Ovary (tissue), 7 donors: ENCODE measurements at regions not wholly inside any gene's neighbourhood (a gene's known extent, or its start where the extent isn't known, plus 50 kb on each side); places are given as distances from the start of the nearest gene placed in this dataset.

Source experiments
- DNase-seq, 5 donors: peaks; one replicate each; pipeline ENCODE4 v3.0.0-alpha.2; 2019 to 2020
- H3K27ac ChIP-seq, 2 donors: fragments of 200-600 bp; one replicate each; pipeline versions ENCODE4 v1.5.1 to v1.8.0; 2019 to 2022
- H3K27me3 ChIP-seq: fragments of 200-600 bp; one replicate; pipeline ENCODE4 v1.8.0; 2022
- H3K36me3 ChIP-seq: fragments of 200-600 bp; sonication (generic); one replicate; pipeline ENCODE4 v1.5.1; 2019
- H3K4me1 ChIP-seq: one replicate; pipeline ENCODE4 v1.8.1; 2013; ENCODE audit warnings: mild to moderate bottlenecking, moderate library complexity; ENCODE audit not compliant: insufficient read depth
- H3K4me3 ChIP-seq: fragments of 200-600 bp; sonication (generic); one replicate; pipeline ENCODE4 v1.5.1; 2017
- H3K9me3 ChIP-seq, 2 donors: fragments of 200-600 bp in 1 of 2; sonication (generic) in 1 of 2; one replicate each; pipeline versions ENCODE4 v1.5.1 to v1.8.1; 2013 to 2019; ENCODE audit warnings: mild to moderate bottlenecking in 1 of 2, moderate library complexity in 1 of 2
- CTCF ChIP-seq, 3 donors: fragments of 450-650 bp in 2 of 3; fragments of 200-600 bp in 1 of 3; IDR thresholded peaks; one replicate each; pipeline versions ENCODE4 v1.5.1 to v1.8.0; 2016 to 2022; ENCODE audit warnings: antibody characterized with exemption in 3 of 3, mild to moderate bottlenecking in 1 of 3
- EP300 ChIP-seq: sonication (generic); formaldehyde crosslinking; IDR thresholded peaks from one replicate; pipeline ENCODE4 v1.6.1; 2017; ENCODE audit warnings: antibody characterized with exemption
- POLR2A ChIP-seq: fragments of 450-650 bp; IDR thresholded peaks from one replicate; pipeline ENCODE4 v1.6.1; 2017; ENCODE audit warnings: antibody characterized with exemption, mild to moderate bottlenecking, moderate library complexity
- whole genome bisulfite sequencing, 3 donors: extraction: QIAGEN DNeasy Blood & Tissue Kit in 1 of 3; methylation state at CpG; one replicate each; pipeline versions ENCODE4 v1.1.5 to v1.1.7; 2013 to 2017; 5-methylcytosine and 5-hydroxymethylcytosine counted together
- intact Hi-C, 4 donors: fragments of 100-400 bp; cut with DNase I; formaldehyde crosslinking; loops; one replicate each; pipeline versions ENCODE4 v1.11.0 to v1.15.1; 2022 to 2023
- donor health status: DM: no; HTN: no; CAD: no; lungs with moderate emphysema.
- donor health status: DM: no; HTN: no; CAD: no.
- donor health status: Bipolar disorder and iron deficiency.
- donor health status: DM: no; HTN: no; CAD: no.
- donor health status: DM: yes; HTN: yes; CAD: no.

DNA sequence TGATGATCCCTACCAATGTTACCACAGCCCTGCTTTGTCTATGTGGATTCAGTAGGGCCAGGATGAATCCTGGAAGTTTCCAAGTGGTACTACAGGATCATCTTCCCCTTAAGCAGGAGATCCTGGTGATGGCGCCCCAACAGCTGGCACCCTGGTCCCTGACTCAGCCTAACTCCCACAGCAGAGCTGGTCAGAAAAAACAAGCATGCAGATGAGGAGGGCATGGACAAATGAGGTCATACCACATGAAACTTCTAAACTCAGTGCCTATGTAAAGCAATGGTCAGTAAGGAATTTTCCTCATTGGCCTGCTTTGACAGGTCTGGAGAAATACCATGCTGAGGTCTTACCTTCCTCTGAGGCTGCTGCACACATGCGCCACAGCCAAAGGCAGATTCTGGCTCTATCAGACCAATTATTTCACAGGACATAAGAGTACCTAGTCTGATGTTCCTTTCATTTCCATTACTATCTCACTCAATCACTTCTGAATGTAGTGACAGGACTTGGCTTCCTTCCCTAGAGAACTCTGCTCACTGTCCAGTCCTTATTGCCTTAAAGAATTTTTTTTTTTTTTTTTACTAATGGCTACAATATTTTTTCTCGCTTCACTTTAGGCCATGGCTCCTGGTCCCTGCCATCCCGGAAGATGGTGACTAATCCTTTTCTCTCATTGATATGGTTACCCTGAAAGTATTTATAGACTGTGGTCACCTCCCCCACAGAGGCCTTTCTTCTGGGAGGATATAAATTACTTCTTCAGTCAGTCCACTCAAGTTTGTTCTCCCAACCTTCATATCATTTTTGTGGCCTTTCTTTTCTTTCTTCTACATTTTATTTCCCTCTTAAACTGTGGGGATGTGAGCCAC lies 525.2 kb upstream of the PSMD7 start:
- intact Hi-C loops = loop anchor here in 1 of 4 donors (1.0 kb wide), 1 partner anchor 35 kb away; no protein-coding TSS in a partner anchor
- no peaks in the 10 kb centered on the region for H3K36me3 ChIP-seq
- TF ChIP-seq CTCF (IDR thresholded peaks at IDR 0.05) (no peak), POLR2A (no peak), EP300 (no peak)
- DNase-seq = no peak
- H3K4me1 ChIP-seq = peaks cover 1% of the 10 kb centered on the region
- H3K9me3 ChIP-seq = no peaks in the 10 kb centered on the region
- no peaks in the 10 kb centered on the region for H3K27me3 ChIP-seq
- 57 to 66% (median 66%) methylated on average over 4 of the region's 4 CpGs for WGBS, 3 donors
- no peak overlapping the region for H3K27ac ChIP-seq
- no peak overlapping the region for H3K4me3 ChIP-seq

DNA sequence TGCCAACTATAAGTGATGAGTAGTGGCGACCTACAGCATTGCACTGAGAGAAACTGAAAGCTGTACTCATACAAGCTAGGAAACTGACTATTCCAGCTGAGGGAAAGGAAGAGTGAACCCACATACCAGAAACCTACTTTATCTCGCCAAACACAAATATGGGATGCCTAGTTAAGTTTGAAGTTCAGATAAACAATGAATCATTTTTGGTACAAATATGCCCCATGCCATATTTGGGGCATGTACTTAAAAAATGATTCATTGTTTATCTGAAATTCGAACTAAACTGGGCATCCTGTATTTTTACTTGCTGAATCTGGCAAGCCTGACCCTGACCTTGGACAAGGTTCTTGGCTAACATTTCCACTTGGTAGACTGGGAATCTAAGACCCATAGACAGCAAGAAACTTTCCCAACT lies 527.8 kb upstream of the PSMD7 start:
- intact Hi-C loops = no loop called here
- no peaks in the 10 kb centered on the region for H3K27me3 ChIP-seq
- H3K4me3 ChIP-seq = no peak overlapping the region
- WGBS, 3 donors = 28 to 51% (median 30%) methylated on average over 3 of the region's 3 CpGs
- no peaks in the 10 kb centered on the region for H3K9me3 ChIP-seq
- DNase-seq = peak in 1 of 5 donors; percentile 14
- H3K27ac ChIP-seq = no peak overlapping the region
- H3K36me3 ChIP-seq = no peaks in the 10 kb centered on the region
- TF ChIP-seq POLR2A (no peak), EP300 (no peak), CTCF (IDR thresholded peaks at IDR 0.05) (no peak)
- H3K4me1 ChIP-seq = peaks cover 1% of the 10 kb centered on the region

GRCh38 chr16:73764321-73764720 lies 532.3 kb upstream of the PSMD7 start:
- 51 to 63% (median 53%) methylated on average over 4 of the region's 4 CpGs for WGBS, 3 donors
- no peak for DNase-seq
- no peak for TF ChIP-seq EP300
- no peak for TF ChIP-seq CTCF (IDR thresholded peaks at IDR 0.05)
- TF ChIP-seq POLR2A = no peak

DNA sequence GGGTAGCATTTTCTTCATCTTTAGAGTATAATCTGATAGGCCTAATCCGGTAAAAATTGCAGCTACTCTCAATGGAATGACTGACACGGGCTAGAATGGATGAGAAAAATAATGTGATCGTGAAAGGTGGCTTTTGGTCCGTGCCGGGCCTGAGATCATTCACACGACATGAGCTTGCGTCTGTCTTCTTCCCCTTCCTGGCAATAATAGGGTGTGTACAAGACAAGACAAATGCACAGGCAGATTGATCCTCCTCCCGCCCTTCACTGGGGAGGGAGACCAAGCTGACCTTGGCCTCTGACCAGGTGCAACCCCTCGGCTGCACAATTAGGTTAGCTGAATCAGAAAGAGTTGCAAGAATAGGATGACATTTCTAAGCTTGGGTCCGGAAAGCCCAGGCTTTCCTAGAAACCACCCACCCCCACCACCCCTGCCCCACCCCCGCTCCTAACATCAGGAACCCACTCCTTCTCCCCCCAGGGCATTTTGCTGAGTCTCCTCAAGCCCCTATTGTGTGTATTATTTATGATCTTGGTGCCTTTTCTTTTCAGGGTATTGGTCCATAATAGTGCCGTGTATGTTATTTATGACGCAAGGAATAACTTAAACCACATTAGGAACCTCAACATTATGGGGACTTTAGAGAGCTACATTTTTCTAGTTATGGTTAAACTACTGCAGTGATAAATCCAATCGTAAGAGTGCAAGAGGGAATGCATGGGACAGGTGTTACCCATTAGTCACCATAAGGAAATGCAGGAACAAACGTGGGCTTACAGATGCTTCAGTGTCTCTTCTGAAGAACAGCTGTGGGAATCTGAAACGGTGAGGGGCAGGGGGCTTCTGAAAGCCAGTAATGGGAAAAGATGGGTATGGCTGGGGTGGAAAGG lies 540.1 kb upstream of the PSMD7 start:
- Histone ChIP-seq H3K4me3 (no peak overlapping the region), H3K27me3 (no peaks in the 10 kb centered on the region), H3K27ac (no peak overlapping the region), H3K9me3 (no peaks in the 10 kb centered on the region), H3K36me3 (no peaks in the 10 kb centered on the region), H3K4me1 (no peaks in the 10 kb centered on the region)
- intact Hi-C loops = no loop called here
- TF ChIP-seq EP300 = no peak
- no peak for TF ChIP-seq CTCF (IDR thresholded peaks at IDR 0.05)
- no peak for TF ChIP-seq POLR2A
- no peak for DNase-seq
- 53 to 64% (median 57%) methylated on average over 16 of the region's 16 CpGs for WGBS, 3 donors

More at GRCh38 chr16:73764321-73764720, 532.3 kb upstream of the PSMD7 start:
- H3K4me1 ChIP-seq = peaks cover 1% of the 10 kb centered on the region
- no peaks in the 10 kb centered on the region for H3K9me3 ChIP-seq
- no peak overlapping the region for H3K27ac ChIP-seq
- H3K4me3 ChIP-seq = no peak overlapping the region
- H3K36me3 ChIP-seq = no peaks in the 10 kb centered on the region
- H3K27me3 ChIP-seq = no peaks in the 10 kb centered on the region
- intact Hi-C loops = no loop called here
